ENCODE measurements at regions not wholly inside any gene's neighbourhood (a gene's known extent, or its start where the extent isn't known, plus 50 kb on each side); places are given as distances from the start of the nearest gene placed in this dataset.

DNA sequence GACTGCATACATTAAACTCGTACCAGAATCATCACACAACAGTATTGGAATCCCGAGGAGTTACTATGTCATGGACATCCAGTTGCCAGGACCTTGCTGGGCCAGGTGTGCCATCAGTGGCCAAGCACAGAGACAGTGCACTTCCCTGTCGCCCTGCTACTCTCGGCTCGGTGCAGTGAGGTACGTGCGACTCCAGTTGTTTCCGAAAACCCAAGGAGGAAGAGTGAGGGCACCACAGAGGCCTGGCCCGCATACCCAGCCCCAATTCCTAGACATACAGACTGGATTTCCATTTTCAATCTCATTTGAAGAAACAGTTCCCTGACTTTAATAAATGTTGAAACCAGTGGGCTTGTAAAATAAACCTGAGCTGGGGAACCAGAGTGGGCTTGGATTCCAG is 62.5 kb upstream of the AFDN start:
- no peaks in the 10 kb centered on the region for H3K9me3 ChIP-seq (ENCODE audit: low read length)
- peak overlapping the region; percentile 97 for H3K27ac ChIP-seq (ENCODE audit: extremely low read length, insufficient read depth, low read length)
- no peaks in the 10 kb centered on the region for H4K20me1 ChIP-seq (ENCODE audit: insufficient read depth, low read length)
- peak overlapping the region; percentile 66 for H3K9ac ChIP-seq (ENCODE audit: insufficient read depth, low read depth, low read length)
- no peaks in the 10 kb centered on the region for H3K79me2 ChIP-seq (ENCODE audit: insufficient read depth, low read length)
- H3K27me3 ChIP-seq (ENCODE audit: control insufficient read depth in 1 of 2, insufficient read depth in 2 of 2, low read length in 2 of 2): no peaks in the 10 kb centered on the region
- H2AFZ ChIP-seq (ENCODE audit: low read length): no peak overlapping the region
- FAIRE-seq (no peak), DNase-seq (ENCODE audit: low spot score) (no peak), ATAC-seq (no peak)
- ChIA-PET CTCF (ENCODE audit: low intra/inter-chr PET ratio, low total read pairs) (no interaction called here), POLR2A (interaction anchor here (0.6 to 1.3 kb wide), 3 partner anchors 21 to 88 kb away, joined by 3 to 5 read pairs (median 4); no protein-coding TSS in a partner anchor)
- intact Hi-C loops (cut with micrococcal nuclease; ENCODE audit: unreplicated experiment) (loop anchor here (5.0 kb wide), 1 partner anchor 63 kb away; the partner anchor contains the start of gene AFDN), in situ Hi-C loops (cut with HindIII; ENCODE audit: extremely low pct_ligation_motif_present, low pct_unique_long_range_greater_than_20kb) (no loop called here)
- peak overlapping the region; percentile 56 for H3K4me2 ChIP-seq (ENCODE audit: low read depth, low read length)
- H3K4me3 ChIP-seq (replicated peaks in 1 of 3; ENCODE audit: insufficient read depth in 1 of 3, low read depth in 2 of 3, low read length in 3 of 3): no peak overlapping the region
- WGBS (ENCODE audit: low lambda C conversion rate): 95% methylated on average over 9 of the region's 9 CpGs
- no peaks in the 10 kb centered on the region for H3K36me3 ChIP-seq (replicated peaks in 1 of 2; ENCODE audit: control insufficient read depth in 1 of 2, insufficient read depth in 2 of 2, low read length in 2 of 2)
- peaks cover 71% of the 10 kb centered on the region for H3K4me1 ChIP-seq (ENCODE audit: insufficient read depth, low read length)
- BruUV-seq (replicated peaks): TSS peak; percentile 85
- TF ChIP-seq, protein P1, sequence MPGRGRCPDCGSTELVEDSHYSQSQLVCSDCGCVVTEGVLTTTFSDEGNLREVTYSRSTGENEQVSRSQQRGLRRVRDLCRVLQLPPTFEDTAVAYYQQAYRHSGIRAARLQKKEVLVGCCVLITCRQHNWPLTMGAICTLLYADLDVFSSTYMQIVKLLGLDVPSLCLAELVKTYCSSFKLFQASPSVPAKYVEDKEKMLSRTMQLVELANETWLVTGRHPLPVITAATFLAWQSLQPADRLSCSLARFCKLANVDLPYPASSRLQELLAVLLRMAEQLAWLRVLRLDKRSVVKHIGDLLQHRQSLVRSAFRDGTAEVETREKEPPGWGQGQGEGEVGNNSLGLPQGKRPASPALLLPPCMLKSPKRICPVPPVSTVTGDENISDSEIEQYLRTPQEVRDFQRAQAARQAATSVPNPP (CRISPR knock-in tag; IDR thresholded peaks at IDR 0.05): no peak
- TF ChIP-seq ZNF768 (CRISPR knock-in tag; IDR thresholded peaks at IDR 0.05) (peak; percentile 45; the same call in 1 of the 2 replicates), NFYB (CRISPR knock-in tag; IDR thresholded peaks at IDR 0.05) (no peak), ZNF674 (CRISPR knock-in tag; IDR thresholded peaks at IDR 0.05; ENCODE audit: low read depth) (no peak), THAP11 (CRISPR knock-in tag; IDR thresholded peaks at IDR 0.05) (no peak), ZNF563 (CRISPR knock-in tag; IDR thresholded peaks at IDR 0.05) (no peak), ZNF335 (CRISPR knock-in tag; IDR thresholded peaks at IDR 0.05) (0 out of 2 replicates have a peak, but pooled peaks have one; percentile 14), SP4 (CRISPR knock-in tag; IDR thresholded peaks at IDR 0.05) (0 out of 2 replicates have a peak, but pooled peaks have one; percentile 10), ZNF629 (CRISPR knock-in tag; conservative IDR thresholded peaks at IDR 0.05) (no peak), HCFC1 (IDR thresholded peaks at IDR 0.05; ENCODE audit: low read depth, low read length) (no peak), HNRNPK (IDR thresholded peaks at IDR 0.05; ENCODE audit: low read depth, low read length, poor library complexity, severe bottlenecking) (no peak), CBX1 (IDR thresholded peaks at IDR 0.05; ENCODE audit: low read depth) (no peak), ZNF839 (CRISPR knock-in tag; IDR thresholded peaks at IDR 0.05; ENCODE audit: borderline replicate concordance) (no peak), ZNF274 (CRISPR knock-in tag; IDR thresholded peaks at IDR 0.05) (no peak), HOXA3 (CRISPR knock-in tag; IDR thresholded peaks at IDR 0.05) (no peak)
- TF ChIP-seq, protein P2, sequence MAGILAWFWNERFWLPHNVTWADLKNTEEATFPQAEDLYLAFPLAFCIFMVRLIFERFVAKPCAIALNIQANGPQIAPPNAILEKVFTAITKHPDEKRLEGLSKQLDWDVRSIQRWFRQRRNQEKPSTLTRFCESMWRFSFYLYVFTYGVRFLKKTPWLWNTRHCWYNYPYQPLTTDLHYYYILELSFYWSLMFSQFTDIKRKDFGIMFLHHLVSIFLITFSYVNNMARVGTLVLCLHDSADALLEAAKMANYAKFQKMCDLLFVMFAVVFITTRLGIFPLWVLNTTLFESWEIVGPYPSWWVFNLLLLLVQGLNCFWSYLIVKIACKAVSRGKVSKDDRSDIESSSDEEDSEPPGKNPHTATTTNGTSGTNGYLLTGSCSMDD (CRISPR knock-in tag; IDR thresholded peaks at IDR 0.05): no peak
- TF ChIP-seq, protein P3, sequence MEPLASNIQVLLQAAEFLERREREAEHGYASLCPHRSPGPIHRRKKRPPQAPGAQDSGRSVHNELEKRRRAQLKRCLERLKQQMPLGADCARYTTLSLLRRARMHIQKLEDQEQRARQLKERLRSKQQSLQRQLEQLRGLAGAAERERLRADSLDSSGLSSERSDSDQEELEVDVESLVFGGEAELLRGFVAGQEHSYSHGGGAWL (CRISPR knock-in tag; IDR thresholded peaks at IDR 0.05): no peak
- TF ChIP-seq, protein P4, sequence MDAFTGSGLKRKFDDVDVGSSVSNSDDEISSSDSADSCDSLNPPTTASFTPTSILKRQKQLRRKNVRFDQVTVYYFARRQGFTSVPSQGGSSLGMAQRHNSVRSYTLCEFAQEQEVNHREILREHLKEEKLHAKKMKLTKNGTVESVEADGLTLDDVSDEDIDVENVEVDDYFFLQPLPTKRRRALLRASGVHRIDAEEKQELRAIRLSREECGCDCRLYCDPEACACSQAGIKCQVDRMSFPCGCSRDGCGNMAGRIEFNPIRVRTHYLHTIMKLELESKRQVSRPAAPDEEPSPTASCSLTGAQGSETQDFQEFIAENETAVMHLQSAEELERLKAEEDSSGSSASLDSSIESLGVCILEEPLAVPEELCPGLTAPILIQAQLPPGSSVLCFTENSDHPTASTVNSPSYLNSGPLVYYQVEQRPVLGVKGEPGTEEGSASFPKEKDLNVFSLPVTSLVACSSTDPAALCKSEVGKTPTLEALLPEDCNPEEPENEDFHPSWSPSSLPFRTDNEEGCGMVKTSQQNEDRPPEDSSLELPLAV (CRISPR knock-in tag; conservative IDR thresholded peaks at IDR 0.05; ENCODE audit: low read depth): no peak
- TF ChIP-seq, protein P5, sequence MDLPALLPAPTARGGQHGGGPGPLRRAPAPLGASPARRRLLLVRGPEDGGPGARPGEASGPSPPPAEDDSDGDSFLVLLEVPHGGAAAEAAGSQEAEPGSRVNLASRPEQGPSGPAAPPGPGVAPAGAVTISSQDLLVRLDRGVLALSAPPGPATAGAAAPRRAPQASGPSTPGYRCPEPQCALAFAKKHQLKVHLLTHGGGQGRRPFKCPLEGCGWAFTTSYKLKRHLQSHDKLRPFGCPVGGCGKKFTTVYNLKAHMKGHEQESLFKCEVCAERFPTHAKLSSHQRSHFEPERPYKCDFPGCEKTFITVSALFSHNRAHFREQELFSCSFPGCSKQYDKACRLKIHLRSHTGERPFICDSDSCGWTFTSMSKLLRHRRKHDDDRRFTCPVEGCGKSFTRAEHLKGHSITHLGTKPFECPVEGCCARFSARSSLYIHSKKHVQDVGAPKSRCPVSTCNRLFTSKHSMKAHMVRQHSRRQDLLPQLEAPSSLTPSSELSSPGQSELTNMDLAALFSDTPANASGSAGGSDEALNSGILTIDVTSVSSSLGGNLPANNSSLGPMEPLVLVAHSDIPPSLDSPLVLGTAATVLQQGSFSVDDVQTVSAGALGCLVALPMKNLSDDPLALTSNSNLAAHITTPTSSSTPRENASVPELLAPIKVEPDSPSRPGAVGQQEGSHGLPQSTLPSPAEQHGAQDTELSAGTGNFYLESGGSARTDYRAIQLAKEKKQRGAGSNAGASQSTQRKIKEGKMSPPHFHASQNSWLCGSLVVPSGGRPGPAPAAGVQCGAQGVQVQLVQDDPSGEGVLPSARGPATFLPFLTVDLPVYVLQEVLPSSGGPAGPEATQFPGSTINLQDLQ (CRISPR knock-in tag; IDR thresholded peaks at IDR 0.05): 0 out of 2 replicates have a peak, but pooled peaks have one; percentile 36
